Right forelimb (tissue), 1 donor: ENCODE measurements at regions not wholly inside any gene's neighbourhood (a gene's known extent, or its start where the extent isn't known, plus 50 kb on each side); places are given as distances from the start of the nearest gene placed in this dataset.

ENCODE experiments used
- DNase-seq: peaks from one replicate; pipeline ENCODE4 v3.0.0-alpha.2; 2018

GRCh38 chr2:104734937-104735586 lies 118.9 kb upstream of the POU3F3 start:
- DNase-seq: no peak

DNA sequence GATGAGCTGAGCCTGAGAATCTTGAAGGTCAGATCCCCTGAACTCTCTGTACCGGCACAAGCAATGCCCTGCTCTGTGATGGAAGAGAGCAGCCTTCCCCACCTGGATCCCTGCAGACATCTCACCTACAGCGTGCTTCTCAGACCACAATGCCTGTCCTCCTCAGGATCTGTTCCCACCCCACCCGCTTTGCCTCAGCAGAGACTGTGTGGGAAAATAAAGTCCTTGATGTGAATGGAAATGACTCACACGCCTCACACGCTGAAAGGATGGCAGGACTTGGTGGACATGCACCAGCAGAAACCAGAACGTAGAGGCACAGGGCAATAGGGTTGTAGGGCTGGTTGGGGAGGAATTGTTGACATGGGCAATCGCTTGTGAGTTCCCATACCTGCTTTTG lies 117.9 kb upstream of the POU3F3 start:
- DNase-seq: no peak

DNA sequence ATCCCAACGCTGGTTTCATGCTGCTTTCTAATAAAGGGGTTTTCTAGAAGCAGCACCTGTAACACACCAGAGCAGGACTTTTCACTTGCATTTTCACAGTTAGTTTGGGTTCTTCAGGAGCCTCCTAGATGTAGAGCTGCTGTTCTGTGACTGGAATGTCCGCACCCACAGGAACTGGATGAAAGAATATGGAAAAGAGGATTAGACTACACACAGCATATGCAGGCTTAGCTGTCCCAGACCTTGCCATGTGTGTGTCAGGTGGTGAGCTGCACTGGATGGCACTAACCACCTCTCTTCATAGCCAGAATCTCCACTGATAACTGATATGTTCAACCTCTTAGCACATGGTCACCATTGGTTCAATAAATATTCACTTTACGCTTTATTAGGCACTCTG lies 112.1 kb upstream of the POU3F3 start:
- DNase-seq: no peak

DNA sequence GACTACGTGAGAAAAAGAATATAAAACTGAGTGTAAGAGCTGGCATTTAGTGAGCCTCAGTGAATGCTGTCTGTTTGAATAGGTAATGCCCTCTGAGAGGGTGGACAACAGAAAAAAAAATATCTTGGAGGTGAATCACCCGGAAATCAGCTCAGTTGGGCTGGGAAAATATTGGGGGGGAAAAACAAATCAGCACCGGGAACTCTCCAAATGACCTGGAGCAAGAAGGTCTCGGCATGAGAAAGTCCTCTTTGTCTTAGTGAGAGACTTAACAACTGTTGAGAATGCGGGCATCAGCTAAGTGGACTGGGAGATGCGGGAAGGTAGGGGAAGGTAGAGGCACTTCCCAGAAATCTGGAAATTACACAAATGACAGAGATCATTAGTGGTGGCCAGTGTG lies 109.4 kb upstream of the POU3F3 start:
- no peak for DNase-seq

- DNase-seq: no peak
Observed at GRCh38 chr2:104745846-104746245, 108.1 kb upstream of the POU3F3 start.

DNA sequence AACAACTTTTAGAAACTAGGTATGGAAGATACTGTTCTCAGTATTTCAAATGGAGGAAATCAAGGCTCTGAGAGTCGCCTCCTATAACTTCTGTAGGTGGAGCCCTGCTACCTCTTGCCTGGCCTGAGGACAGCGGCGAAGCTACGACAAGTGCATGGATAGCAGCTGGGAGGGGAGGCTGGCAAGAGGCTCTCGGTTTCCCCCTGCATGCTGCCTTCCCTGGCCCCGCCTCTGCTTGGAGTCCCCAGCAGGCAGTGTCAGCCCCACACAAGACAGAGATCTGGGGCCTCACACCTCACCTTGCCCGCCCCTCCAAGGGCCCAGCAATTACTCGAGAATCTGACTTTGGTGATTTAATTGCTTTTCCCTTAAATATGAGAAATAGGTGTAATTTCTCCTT lies 107.6 kb upstream of the POU3F3 start:
- no peak for DNase-seq

GRCh38 chr2:104746858-104747257 lies 107.1 kb upstream of the POU3F3 start:
- DNase-seq: no peak

GRCh38 chr2:104749856-104750460 lies 104.0 kb upstream of the POU3F3 start:
- no peak for DNase-seq

GRCh38 chr2:104752504-104752903 lies 101.4 kb upstream of the POU3F3 start:
- DNase-seq: no peak

DNA sequence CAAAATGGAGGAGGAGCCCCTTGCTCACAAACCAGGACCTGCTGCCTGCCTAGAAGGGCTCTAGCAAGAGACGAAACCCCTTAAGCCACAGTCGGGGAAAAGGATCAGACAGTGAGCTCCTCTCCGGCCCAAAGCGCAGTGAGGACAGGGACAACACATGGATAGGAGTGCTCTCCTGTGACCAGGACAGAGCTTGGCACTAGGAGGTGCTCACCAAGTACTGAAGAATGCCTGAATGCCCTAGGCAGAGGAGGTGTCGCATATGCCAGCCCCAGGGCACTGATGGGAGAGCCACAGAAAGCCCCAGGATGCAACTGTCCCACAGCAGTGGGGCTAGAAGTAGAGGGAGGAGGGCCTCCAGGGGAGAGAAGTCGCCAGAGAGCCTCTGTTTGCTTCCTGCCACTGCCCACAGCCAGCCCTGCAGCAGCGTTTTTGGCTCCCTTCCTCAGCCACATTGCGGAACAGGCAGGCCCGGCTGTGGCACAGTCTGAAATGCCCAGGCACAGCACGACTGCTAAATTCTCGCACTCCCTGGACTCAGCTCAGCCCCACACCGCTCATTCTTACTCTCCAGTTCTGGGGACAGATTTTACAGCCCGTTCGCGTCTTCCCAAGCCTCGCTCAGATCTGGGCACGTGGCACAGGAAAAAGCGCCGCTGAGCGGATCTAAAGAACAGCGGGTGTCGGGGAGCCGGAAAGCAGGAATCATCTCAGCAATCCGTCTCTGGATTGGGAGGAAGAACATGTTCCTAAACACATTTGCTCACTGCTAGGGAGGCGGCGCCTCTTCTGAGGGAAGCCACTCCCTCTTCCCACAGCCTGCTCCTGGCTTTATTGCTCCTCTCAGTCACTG lies 98.7 kb upstream of the POU3F3 start:
- DNase-seq: peak; percentile 51

GRCh38 chr2:104756118-104756517 lies 97.8 kb upstream of the POU3F3 start:
- no peak for DNase-seq

DNA sequence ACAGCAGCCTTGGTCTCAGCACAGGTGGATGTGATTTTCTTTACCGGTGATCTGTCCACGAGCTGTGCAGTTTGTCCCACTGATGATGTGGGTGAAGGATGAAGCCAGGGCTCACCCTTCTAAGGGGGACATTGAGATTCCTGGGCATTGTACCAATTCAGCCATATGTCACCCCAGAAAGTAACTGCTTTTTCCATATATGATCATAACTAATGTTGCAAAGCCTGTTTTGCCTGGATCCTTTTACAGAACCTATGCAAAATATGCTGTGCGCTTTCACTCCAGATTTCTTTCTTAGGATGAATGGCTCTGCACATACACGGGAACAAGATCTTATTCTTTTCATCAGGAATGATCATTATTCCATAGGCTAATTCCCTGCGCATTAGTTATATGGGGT lies 96.9 kb upstream of the POU3F3 start:
- no peak for DNase-seq

DNA sequence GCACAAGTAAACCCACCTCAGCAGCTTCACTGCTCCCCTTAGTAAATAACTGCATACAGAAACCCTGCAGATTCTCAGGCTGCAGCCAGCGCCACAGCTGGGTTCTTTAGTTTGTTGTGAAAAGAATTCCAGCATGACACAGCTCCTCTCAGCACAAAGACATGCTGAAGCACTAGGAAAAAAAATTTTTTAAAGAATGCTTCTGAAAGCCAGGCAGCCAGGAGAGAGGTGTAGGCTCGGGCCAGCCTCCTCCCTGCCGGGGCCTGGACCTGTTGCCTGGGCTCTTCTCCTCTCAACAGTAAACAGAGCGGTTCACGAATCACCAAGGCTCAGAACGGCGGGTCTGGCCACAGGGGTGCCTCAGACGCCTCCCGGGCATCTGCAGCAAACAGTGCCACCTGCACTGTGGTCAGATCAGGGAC lies 95.7 kb upstream of the POU3F3 start:
- no peak for DNase-seq

DNA sequence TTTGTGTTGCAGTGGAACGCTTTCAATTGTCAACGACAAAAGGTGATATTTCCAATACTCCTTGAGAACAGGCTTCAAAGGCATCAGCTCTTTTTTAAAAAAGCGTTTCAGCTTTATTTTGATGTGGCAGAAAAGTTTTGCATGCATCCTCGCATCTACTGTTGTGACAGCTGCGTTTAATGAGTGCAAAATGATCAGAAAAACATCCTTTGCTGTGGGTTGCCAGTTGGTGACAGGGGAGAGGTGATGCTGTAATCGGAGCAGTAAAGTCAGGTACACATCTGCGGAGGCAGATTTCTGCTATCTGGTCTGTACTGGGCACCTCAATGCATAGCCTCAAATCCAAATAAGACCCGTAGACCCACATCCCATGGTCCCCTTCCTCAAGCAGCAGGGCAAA lies 91.9 kb upstream of the POU3F3 start:
- DNase-seq: no peak

DNA sequence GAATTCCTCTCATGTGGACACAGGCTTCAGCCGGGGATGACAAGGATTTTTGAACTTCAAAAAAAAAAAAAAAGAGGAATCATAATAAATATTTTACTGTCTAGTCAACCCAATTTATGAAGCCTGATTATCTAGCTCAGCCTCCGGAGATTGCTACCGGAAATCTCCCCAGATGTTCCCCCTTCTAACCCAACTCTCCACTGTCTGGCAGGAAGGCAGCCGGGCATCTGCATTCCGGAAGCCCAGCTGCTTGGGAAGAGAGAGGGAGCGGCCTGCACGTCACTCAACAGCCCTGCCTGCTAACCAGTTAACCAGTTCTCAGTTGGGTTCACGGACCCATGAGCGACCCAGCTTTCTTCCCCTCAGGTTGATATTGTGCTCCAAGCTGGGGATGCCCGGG lies 87.2 kb upstream of the POU3F3 start:
- no peak for DNase-seq

DNA sequence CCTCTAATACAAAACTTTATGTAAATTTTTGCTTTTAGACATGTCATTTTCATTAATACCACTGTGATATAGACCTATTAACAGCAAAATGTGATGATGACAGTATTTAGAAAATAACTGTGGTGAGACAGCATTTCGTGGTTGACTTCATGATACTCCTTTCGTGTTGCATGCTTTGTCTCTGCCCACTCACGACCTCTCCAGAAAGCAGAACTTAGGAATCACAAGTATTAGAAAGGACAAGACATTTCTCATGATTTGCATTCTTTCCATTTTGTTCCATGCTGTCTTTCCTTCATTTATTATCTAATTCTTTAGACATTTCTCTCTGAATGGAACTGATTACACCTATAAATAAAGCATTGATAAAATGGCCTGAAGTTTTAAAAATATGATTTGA lies 85.2 kb upstream of the POU3F3 start:
- no peak for DNase-seq

DNA sequence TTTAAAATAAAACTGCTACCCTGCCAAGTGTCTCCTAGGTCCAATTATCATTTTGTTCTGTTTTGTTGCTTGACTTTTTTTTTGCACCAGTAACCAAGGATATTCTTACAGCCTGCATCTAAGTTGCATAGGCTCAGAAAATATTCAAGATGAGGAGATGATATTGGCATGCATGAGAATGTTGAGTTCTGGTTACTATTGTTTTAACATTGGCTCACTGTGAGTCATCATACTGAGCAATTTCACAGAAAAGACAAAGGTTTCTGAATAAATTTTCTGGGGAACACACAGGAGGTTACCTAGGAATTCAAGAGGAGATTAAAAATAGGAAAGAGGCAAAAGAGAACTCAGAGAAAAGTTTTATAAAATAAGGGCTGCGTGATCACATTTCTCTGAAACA lies 84.8 kb upstream of the POU3F3 start:
- DNase-seq: no peak

- no peak for DNase-seq
Observed at GRCh38 chr2:104772996-104773395, 80.9 kb upstream of the POU3F3 start.

GRCh38 chr2:104774631-104775030 lies 79.3 kb upstream of the POU3F3 start:
- no peak for DNase-seq

DNA sequence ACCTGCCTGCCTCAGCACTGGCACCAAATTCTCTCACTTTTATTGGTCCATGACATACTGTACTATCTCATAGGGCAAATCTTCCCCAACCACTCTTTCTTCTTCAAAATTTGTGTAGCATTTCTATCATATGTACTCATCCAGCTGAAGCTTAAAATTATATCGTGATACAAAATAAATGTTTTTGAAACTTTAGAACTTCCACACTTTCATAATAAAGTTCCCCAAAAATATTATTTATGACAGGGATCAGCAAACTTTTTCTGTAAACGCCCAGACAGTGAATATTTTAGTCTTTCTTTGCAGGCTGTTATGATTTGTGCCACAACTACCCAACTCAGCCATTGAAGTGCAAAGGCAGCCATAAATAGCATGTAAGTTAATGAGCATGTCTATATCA lies 76.2 kb upstream of the POU3F3 start:
- DNase-seq: no peak

GRCh38 chr2:104781151-104781550 lies 72.8 kb upstream of the POU3F3 start:
- DNase-seq: no peak

GRCh38 chr2:104784264-104784663 lies 69.7 kb upstream of the POU3F3 start:
- no peak for DNase-seq

DNA sequence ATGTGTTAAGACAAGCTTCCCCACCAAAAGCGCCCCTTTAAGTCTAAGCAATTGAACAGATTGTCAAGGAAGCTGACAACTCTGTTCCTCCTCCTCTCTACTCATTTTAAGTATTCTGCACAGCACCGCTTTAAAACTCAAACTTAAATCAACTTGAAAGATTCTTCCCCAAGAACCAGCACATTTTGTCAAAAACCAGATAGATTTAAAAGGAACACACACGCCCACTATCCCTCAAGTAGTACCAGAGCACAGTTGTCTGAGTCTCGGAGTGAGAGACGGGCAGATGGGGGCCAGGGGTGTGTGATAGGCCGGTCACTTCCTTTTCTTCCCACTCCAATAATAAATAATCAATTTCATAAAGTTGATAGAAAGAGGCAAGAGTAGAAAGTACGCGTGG lies 67.7 kb upstream of the POU3F3 start:
- DNase-seq: no peak

DNA sequence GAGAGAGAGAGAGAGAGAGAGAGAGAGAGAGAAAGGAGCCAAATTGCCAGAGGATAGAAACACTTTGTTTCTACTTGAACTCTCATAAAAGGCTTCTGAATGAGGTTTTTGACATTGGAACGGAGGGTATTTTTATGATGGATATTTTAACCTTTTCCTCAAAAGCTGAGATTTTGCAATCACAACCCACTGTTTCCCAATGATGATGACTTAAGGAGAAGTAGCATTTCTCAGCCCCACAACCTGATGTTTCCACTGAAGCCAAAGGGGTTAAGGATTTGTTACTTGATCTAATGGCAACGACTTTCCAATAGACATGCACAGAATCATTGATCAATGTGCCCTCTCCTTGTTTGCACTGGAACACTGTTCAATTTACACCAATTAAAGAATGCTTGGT lies 67.1 kb upstream of the POU3F3 start:
- no peak for DNase-seq
